Heart left ventricle (tissue), 16 donors: ENCODE measurements at regions not wholly inside any gene's neighbourhood (a gene's known extent, or its start where the extent isn't known, plus 50 kb on each side); places are given as distances from the start of the nearest gene placed in this dataset.

ENCODE experiments used
- ATAC-seq, 4 donors: fragments of 200-7000 bp; cut with Tn5 transposase; one replicate each; pipeline ENCODE4 v1.9.1; 2020 to 2022; ENCODE audit warnings: moderate library complexity in 4 of 4, mild to moderate bottlenecking in 3 of 4, moderate number of reproducible peaks in 1 of 4
- DNase-seq, 5 donors: peaks; one replicate each; pipeline ENCODE4 v3.0.0-alpha.2; 2020
- H3K27ac ChIP-seq, 12 donors: fragments of 200-600 bp; sonication (generic) in 4 of 12; one replicate each; pipeline versions ENCODE4 v1.5.0 to v1.8.0; 2016 to 2022; ENCODE audit warnings: mild to moderate bottlenecking in 2 of 12
- H3K27me3 ChIP-seq, 9 donors: fragments of 200-600 bp; sonication (generic) in 2 of 9; one replicate each; pipeline versions ENCODE4 v1.5.1 to v1.8.0; 2016 to 2022; ENCODE audit warnings: mild to moderate bottlenecking in 3 of 9
- H3K36me3 ChIP-seq, 9 donors: fragments of 200-600 bp; sonication (generic) in 2 of 9; one replicate each; pipeline versions ENCODE4 v1.5.0 to v1.8.0; 2018 to 2022; ENCODE audit warnings: mild to moderate bottlenecking in 2 of 9
- H3K4me1 ChIP-seq, 12 donors: fragments of 200-600 bp; sonication (generic) in 4 of 12; one replicate each; pipeline versions ENCODE4 v1.5.0 to v1.8.0; 2016 to 2022; ENCODE audit warnings: mild to moderate bottlenecking in 3 of 12
- H3K4me3 ChIP-seq, 12 donors: fragments of 200-600 bp; sonication (generic) in 4 of 12; one replicate each; pipeline versions ENCODE4 v1.5.0 to v1.8.0; 2017 to 2022; ENCODE audit warnings: mild to moderate bottlenecking in 9 of 12, moderate library complexity in 4 of 12
- H3K9me3 ChIP-seq, 12 donors: fragments of 200-600 bp; sonication (generic) in 4 of 12; one replicate each; pipeline versions ENCODE4 v1.5.0 to v1.8.0; 2016 to 2022; ENCODE audit warnings: mild to moderate bottlenecking in 1 of 12
- CTCF ChIP-seq, 12 donors: fragments of 200-600 bp; sonication (generic) in 4 of 12; IDR thresholded peaks; one replicate each; pipeline versions ENCODE4 v1.5.0 to v1.8.0; 2018 to 2022; ENCODE audit warnings: antibody characterized with exemption in 12 of 12, mild to moderate bottlenecking in 5 of 12
- POLR2A ChIP-seq, 2 donors: fragments of 450-650 bp; IDR thresholded peaks; one replicate each; pipeline ENCODE4 v1.6.1; 2017; ENCODE audit warnings: antibody characterized with exemption in 2 of 2, mild to moderate bottlenecking in 2 of 2, moderate library complexity in 2 of 2
- WGBS, 4 donors: extraction: QIAGEN DNeasy Blood & Tissue Kit in 2 of 4; methylation state at CpG; one replicate each; pipeline versions ENCODE4 v1.1.5 to v1.1.7; 2013 to 2018; 5-methylcytosine and 5-hydroxymethylcytosine counted together
- intact Hi-C, 10 donors: fragments of 100-400 bp; cut with DNase I; formaldehyde crosslinking; loops; one replicate each; pipeline versions ENCODE4 v1.11.1 to v1.14.2; 2022
- donor health status: ischemic (EF 13 %, LVEDD 7.1; RV severe dilation, severe dysfunction).
- donor health status: healthy with polysubstance abuse.
- donor health status: DM: no; HTN: yes; CAD: no.
- donor health status: DM: no; HTN: no; CAD: no.
- donor health status: ischemic (EF 25% LVEDD 6.9; RV normal size, moderate dysfunction).
- donor health status: ischemic (EF 25% LVEDD 5.7; RV mildly dilated, moderate dysfunction).
- donor health status: healthy.
- donor health status: DM: yes; HTN: yes; CAD: no.
- donor health status: ischemic (EF 35%, LVEDD 5.7; RV mildly dilated, moderate dysfunction).
- donor health status: nonischemic (EF 11% LVEDD 7.7; RV severe dilation, severe dysfunction).
- donor health status: DM: yes; HTN: yes; CAD: no.
- donor health status: PGD.
- donor health status: ischemic (EF 29% LVEDD 5.4; RV normal size, mild dysfunction).
- donor health status: nonischemic (EF 23%, LVEDD 6.1; RV moderate dilation, normal function).

- Histone ChIP-seq H3K4me1 (no peaks in the 10 kb centered on the region), H3K27ac (no peak overlapping the region), H3K36me3 (no peaks in the 10 kb centered on the region), H3K4me3 (no peak overlapping the region), H3K9me3 (no peaks in the 10 kb centered on the region), H3K27me3 (no peaks in the 10 kb centered on the region)
- no peak for TF ChIP-seq POLR2A (IDR thresholded peaks at IDR 0.05)
- TF ChIP-seq CTCF (IDR thresholded peaks at IDR 0.05): no peak
- WGBS, 4 donors: 87 to 92% (median 91%) methylated on average over 7 of the region's 7 CpGs
- intact Hi-C loops: no loop called here
- ATAC-seq (no peak), DNase-seq (no peak)
Observed at GRCh38 chr10:117632406-117632805, 89.9 kb downstream of the EMX2 start.

- H3K4me1 ChIP-seq: no peaks in the 10 kb centered on the region
- TF ChIP-seq POLR2A (IDR thresholded peaks at IDR 0.05) (no peak), CTCF (IDR thresholded peaks at IDR 0.05) (no peak)
- H3K27ac ChIP-seq: no peak overlapping the region
- H3K27me3 ChIP-seq: peaks cover 0 to 5% (median 0%) of the 10 kb centered on the region in 9 donors
- H3K9me3 ChIP-seq: no peaks in the 10 kb centered on the region
- no peak overlapping the region for H3K4me3 ChIP-seq
- 74 to 86% (median 80%) methylated on average over 4 of the region's 4 CpGs for WGBS, 4 donors
- DNase-seq (no peak), ATAC-seq (no peak)
- intact Hi-C loops: no loop called here
- no peaks in the 10 kb centered on the region for H3K36me3 ChIP-seq
Observed at GRCh38 chr10:117635826-117636225, 93.3 kb downstream of the EMX2 start.

- H3K4me1 ChIP-seq: no peaks in the 10 kb centered on the region
- H3K27me3 ChIP-seq: peaks cover 0 to 5% (median 0%) of the 10 kb centered on the region in 9 donors
- no peak overlapping the region for H3K27ac ChIP-seq
- no peak overlapping the region for H3K4me3 ChIP-seq
- no peak for ATAC-seq
- WGBS, 4 donors: 87 to 91% (median 90%) methylated on average over 2 of the region's 2 CpGs
- H3K36me3 ChIP-seq: no peaks in the 10 kb centered on the region
- TF ChIP-seq POLR2A (IDR thresholded peaks at IDR 0.05) (no peak), CTCF (IDR thresholded peaks at IDR 0.05) (no peak)
- DNase-seq: no peak
- no peaks in the 10 kb centered on the region for H3K9me3 ChIP-seq
- intact Hi-C loops: no loop called here
Observed at GRCh38 chr10:117638200-117638599, 95.7 kb downstream of the EMX2 start.

- WGBS, 4 donors: 53 to 74% (median 65%) methylated on average over 1 of the region's 1 CpG
- no peaks in the 10 kb centered on the region for H3K9me3 ChIP-seq
- intact Hi-C loops: no loop called here
- H3K4me1 ChIP-seq: no peaks in the 10 kb centered on the region
- H3K27me3 ChIP-seq: peaks cover 0 to 5% (median 0%) of the 10 kb centered on the region in 9 donors
- no peak for DNase-seq
- no peak for ATAC-seq
- no peaks in the 10 kb centered on the region for H3K36me3 ChIP-seq
- H3K4me3 ChIP-seq: no peak overlapping the region
- no peak overlapping the region for H3K27ac ChIP-seq
- no peak for TF ChIP-seq CTCF (IDR thresholded peaks at IDR 0.05)
- TF ChIP-seq POLR2A (IDR thresholded peaks at IDR 0.05): no peak
Observed at GRCh38 chr10:117638664-117639200, 96.2 kb downstream of the EMX2 start.
